Adrenal gland (tissue), 5 donors: ENCODE measurements at regions not wholly inside any gene's neighbourhood (a gene's known extent, or its start where the extent isn't known, plus 50 kb on each side); places are given as distances from the start of the nearest gene placed in this dataset.

Source experiments
- POLR2A ChIP-seq, 2 donors: fragments of 450-650 bp; IDR thresholded peaks; one replicate each; pipeline ENCODE4 v1.6.1; 2017; ENCODE audit warnings: antibody characterized with exemption in 2 of 2, mild to moderate bottlenecking in 2 of 2, moderate library complexity in 1 of 2
- TF ChIP-seq, protein P1 (sequence below), 6 experiments: fragments of 450-650 bp in 4 of 6; fragments of 200-600 bp in 2 of 6; sonication (generic) in 1 of 6; IDR thresholded peaks; 1 replicate in 5 of 6; 2 replicates in 1 of 6; pipeline versions ENCODE4 v1.5.1 to v1.8.0; 2016 to 2021; ENCODE audit warnings: antibody characterized with exemption in 6 of 6, mild to moderate bottlenecking in 2 of 6, moderate library complexity in 1 of 6
- donor health status: DM: no; HTN: no; CAD: no.

DNA sequence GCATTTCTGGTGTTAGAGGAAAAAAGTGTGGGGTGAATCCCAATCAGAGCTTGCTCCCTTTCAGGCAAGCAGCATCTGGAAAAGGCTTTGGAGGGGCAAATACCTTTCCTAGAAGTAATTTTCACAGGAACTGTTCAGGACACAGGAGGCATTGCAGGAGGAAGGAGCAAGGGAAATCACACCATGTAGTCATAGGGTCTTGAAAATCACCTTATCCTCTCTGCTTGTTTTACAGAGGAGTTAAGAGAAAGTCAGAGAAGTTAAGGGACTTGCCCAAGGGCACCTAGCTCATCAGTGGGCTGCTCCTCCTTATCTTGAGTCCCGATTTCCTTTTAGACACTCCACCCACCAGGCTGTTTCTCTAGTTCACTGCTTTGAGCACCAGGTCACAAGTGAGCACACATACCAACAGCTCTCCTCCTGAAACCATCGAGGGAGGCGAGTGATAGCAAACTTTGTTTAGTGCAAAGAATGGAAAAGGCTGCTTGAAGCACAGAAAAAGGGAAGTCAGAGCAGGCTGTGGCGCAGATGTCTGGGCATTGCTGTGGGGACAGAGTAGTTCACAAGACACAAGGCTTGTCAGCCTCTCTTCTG is 89.2 kb upstream of the CXCR4 start:
- TF ChIP-seq, protein P1, sequence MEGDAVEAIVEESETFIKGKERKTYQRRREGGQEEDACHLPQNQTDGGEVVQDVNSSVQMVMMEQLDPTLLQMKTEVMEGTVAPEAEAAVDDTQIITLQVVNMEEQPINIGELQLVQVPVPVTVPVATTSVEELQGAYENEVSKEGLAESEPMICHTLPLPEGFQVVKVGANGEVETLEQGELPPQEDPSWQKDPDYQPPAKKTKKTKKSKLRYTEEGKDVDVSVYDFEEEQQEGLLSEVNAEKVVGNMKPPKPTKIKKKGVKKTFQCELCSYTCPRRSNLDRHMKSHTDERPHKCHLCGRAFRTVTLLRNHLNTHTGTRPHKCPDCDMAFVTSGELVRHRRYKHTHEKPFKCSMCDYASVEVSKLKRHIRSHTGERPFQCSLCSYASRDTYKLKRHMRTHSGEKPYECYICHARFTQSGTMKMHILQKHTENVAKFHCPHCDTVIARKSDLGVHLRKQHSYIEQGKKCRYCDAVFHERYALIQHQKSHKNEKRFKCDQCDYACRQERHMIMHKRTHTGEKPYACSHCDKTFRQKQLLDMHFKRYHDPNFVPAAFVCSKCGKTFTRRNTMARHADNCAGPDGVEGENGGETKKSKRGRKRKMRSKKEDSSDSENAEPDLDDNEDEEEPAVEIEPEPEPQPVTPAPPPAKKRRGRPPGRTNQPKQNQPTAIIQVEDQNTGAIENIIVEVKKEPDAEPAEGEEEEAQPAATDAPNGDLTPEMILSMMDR (IDR thresholded peaks at IDR 0.05) = no peak
- TF ChIP-seq POLR2A (IDR thresholded peaks at IDR 0.05) = no peak
